GM18861 (cell line): ENCODE measurements at regions not wholly inside any gene's neighbourhood (a gene's known extent, or its start where the extent isn't known, plus 50 kb on each side); places are given as distances from the start of the nearest gene placed in this dataset.
"Not testable (repeated sequence)": the region's sequence is repeated elsewhere in the genome, so short reads cannot be mapped to it uniquely, and the experiment has no call there.

Source experiments
- ATAC-seq: cut with Tn5 transposase; IDR thresholded peaks from one replicate; pipeline ENCODE4 v1.9.1; 2021; ENCODE audit not compliant: unreplicated experiment

- ATAC-seq: not testable (repeated sequence)
Observed at GRCh38 chr10:94124147-94124546, 130.4 kb downstream of the PLCE1 start.

DNA sequence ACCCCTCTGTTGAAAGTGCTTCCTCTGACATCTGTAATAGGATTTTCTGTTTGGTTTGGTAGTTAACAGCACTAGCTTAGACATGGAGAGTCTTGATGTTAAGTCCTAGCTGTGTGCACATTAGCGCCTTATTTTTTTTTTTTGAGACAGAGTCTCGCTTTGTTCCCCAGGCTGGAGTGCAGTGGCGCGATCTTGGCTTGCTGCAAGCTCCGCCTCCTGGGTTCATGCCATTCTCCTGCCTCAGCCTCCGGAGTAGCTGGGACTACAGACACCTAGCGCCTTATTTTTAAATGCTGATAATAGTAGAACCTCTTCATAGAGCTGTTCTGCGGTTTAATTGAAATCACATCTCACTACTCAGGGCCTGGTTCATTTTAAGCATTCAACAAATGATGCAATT lies 131.5 kb downstream of the PLCE1 start:
- not testable (repeated sequence) for ATAC-seq

- ATAC-seq: no peak
Observed at GRCh38 chr10:94125856-94126255, 132.1 kb downstream of the PLCE1 start.

GRCh38 chr10:94129393-94130130 lies 135.8 kb downstream of the PLCE1 start:
- no peak for ATAC-seq

DNA sequence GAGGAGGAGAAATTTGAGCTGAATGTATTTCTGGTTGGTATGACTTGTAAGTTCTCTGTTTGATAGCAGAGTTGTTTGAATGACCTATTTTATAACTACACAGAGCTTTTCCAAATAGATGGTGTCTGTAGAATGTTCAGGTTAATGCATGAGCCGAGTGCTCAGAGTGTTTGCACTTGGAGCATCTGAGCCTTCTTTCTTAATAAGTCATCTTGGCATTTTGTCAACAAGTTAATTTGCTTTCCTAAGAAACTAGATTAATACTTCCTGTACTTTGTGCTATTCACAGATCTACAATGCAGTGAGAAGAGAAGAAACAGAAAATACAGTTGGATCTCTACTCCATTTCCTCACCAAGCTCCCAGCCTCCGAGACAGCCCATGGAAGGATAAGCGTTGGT lies 138.2 kb downstream of the PLCE1 start:
- no peak for ATAC-seq

DNA sequence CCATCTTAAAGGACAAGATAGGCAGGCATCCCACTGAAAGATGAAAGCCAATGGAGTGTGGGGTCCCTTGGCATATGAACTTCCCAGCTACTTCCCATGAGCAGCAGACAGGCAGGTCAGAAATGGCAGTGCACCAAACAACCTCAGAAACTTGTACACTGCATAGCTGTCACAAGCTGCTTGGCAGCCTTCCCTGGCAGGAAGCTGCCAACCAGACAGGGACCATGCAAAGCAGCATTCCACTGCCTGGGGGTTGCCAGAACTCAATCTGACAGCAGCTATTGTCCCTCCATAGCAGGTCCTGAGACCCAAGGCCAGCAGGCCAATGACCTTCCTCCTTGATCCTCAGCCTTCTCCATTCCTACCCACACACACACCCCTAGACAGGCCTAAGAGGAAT lies 139.5 kb downstream of the PLCE1 start:
- no peak for ATAC-seq

DNA sequence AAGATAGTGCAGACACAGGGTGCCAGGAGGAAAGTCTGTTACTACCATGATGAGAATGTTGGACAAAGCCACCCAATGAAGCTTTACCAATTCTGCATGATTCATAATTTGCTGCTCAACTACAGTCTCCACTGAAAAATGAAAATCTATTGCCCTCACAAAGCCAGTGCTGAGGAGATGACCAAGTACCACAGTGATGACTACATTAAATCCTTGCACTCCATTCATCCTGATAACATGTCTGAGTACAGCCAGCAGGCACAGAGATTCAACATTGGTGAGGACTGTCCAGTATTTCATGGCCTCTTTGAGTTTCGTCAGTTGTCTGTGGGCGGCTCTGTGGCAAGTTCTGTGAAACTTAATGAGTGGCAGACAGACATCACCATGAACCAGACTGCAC lies 144.0 kb downstream of the PLCE1 start:
- no peak for ATAC-seq

GRCh38 chr10:94138391-94138790 lies 144.7 kb downstream of the PLCE1 start:
- ATAC-seq: no peak

- ATAC-seq: no peak
Observed at GRCh38 chr10:94143261-94143660, 149.5 kb downstream of the PLCE1 start.

- no peak for ATAC-seq
Observed at GRCh38 chr10:94146313-94146712, 152.6 kb downstream of the PLCE1 start.

DNA sequence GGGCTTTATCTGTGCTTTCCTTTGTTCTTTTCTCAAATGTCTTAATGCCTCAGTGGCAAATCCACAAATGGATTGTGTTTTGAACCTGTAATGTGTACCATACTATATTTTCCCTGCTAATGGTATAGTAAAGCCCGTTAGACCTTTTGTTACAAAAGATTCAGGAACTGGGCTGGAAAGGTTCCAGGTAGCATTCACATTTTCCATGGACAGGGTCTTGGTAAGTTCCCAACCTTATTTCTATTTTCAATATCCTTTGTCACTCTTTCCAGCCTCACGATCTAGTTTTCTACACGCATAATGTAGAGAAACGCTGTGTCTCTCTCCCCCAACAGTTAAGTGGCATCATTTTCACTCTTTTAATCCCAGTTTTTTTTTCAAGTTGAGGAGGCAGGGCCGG lies 153.0 kb downstream of the PLCE1 start:
- ATAC-seq: no peak

DNA sequence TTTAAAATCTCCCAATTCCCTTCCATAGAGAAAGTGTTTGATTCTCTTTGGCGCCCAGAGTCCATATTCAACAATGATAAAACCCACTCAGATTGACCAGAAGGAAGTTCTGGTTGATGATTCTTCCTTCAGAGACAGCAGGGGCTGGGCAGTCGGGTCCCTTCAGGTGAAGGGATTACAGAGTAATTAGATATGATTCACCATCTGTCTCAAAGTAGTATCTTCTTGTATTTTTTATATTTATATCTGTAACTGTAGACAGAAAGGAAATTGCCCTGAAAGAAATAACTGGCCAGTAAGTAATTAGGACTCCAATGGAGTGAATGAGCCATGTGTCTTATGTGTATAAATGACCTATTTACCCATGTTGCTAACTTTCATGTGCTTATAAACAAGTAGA lies 156.0 kb downstream of the PLCE1 start:
- no peak for ATAC-seq

- ATAC-seq: no peak
Observed at GRCh38 chr10:94150541-94151184, 156.9 kb downstream of the PLCE1 start.

DNA sequence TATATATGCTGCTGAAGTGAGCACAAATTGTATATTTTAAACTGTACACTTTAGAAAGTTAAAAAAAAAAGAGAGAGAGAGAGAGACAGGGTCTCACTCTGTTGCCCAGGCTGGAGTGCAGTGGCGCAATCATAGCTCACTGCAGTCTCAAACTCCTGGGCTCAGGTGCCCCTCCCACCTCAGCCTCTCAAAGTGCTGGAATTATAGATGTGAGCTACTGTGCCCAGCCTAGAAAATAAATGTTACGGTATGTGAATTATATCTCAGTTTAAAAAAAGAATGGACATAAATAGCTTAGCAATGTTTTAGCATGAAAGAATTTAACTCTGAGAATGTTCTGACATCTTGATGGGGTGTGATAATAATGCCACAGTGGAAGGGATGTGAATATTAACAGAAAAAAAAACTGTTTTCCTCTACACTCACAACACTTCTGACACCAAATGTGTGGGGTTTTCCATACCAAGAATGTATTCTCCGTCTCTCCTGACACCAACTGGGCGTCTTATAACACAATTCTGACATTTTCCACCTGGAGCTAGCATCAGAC lies 162.1 kb downstream of the PLCE1 start:
- ATAC-seq: no peak

DNA sequence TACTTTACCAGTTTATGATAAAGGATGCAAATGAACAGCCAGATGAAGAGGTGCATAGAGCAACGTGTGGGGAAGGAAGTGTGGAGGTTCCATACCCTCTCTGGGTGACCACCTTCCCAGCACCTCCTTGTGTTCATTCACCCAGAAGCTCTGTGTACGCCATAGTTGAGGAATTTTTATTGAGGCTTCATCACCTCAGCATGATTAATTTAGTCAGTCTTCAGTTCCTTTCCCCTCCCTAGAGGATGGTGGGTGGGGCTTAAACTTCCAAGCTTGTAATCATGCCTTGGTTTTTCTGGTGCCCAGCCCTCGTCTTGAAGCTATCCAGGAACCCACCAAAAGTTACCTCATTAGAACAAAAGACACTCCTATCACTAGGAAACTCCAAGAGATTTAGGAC lies 162.7 kb downstream of the PLCE1 start:
- ATAC-seq: no peak

GRCh38 chr10:94165158-94165611 lies 171.5 kb downstream of the PLCE1 start:
- ATAC-seq: not testable (repeated sequence)

- ATAC-seq: no peak
Observed at GRCh38 chr10:94172332-94172731, 178.6 kb downstream of the PLCE1 start.

DNA sequence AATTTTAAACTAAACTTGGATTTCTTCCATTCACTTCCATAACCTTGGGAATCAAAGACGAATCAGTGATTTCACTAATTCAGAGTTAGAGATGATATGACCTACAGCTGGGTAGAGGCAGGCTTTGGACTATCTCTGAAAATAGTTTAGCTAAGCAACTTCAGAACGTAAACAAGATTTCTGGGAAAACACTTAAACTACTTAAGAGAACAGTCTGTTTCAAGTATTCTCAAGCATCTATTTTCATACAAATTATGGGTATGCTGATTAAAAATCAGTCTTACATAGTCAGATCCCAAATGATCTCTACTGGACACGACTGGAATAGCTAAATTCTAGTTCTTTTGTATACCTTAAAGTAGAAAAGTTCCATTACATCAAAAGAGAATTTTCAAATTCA lies 179.9 kb downstream of the PLCE1 start:
- no peak for ATAC-seq

DNA sequence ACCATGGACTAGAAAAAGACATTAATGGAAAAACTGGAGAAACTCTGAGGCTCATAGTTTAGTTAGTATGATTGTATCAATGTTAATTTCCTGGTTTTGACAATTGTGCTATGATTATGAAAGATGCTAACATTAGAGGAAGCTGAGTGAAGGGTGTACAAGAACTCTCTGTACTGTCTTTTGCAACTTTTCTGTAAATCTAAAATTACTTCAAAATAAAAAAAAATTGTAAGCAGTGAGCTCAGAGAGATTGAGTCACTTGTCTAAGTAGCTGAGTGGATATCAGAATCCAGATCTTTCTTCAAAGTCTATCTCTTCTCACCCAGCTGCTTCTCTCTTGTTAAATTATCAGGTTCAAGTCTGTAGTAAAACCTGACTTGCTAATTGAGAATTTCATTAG lies 181.1 kb downstream of the PLCE1 start:
- ATAC-seq: no peak

GRCh38 chr10:94178475-94179253 lies 184.1 kb downstream of the NOC3L start:
- no peak for ATAC-seq

GRCh38 chr10:94180576-94180975 lies 182.2 kb downstream of the NOC3L start:
- no peak for ATAC-seq
